ENCODE measurements at regions not wholly inside any gene's neighbourhood (a gene's known extent, or its start where the extent isn't known, plus 50 kb on each side); places are given as distances from the start of the nearest gene placed in this dataset.

- DNase-seq, result no peak
Observed at GRCh38 chr2:144595279-144595678, 75.4 kb upstream of the ZEB2 start.

- no peak for DNase-seq
Observed at GRCh38 chr2:144593803-144594202, 73.9 kb upstream of the ZEB2 start.

GRCh38 chr2:144592500-144593256, 72.8 kb upstream of the ZEB2 start:
- DNase-seq, result no peak

GRCh38 chr2:144587306-144587705, 67.4 kb upstream of the ZEB2 start:
- DNase-seq, result no peak

GRCh38 chr2:144586476-144586875, 66.6 kb upstream of the ZEB2 start:
- DNase-seq, result no peak

GRCh38 chr2:144583741-144584453, 64.0 kb upstream of the ZEB2 start:
- DNase-seq, result no peak

- DNase-seq, result no peak
Observed at GRCh38 chr2:144583381-144583729, 63.4 kb upstream of the ZEB2 start.

- DNase-seq, result no peak
Observed at GRCh38 chr2:144582651-144583380, 62.9 kb upstream of the ZEB2 start.

GRCh38 chr2:144580521-144581161, 60.7 kb upstream of the ZEB2 start:
- DNase-seq, result no peak

GRCh38 chr2:144579556-144579955, 59.6 kb upstream of the ZEB2 start:
- DNase-seq, result no peak

- DNase-seq, result no peak
Observed at GRCh38 chr2:144578099-144578498, 58.2 kb upstream of the ZEB2 start.

GRCh38 chr2:144572977-144573376, 53.1 kb upstream of the ZEB2 start:
- no peak for DNase-seq

GRCh38 chr2:144571770-144572169, 51.9 kb upstream of the ZEB2 start:
- DNase-seq, result no peak

GRCh38 chr2:144570566-144570965, 50.6 kb upstream of the ZEB2 start:
- no peak for DNase-seq

All from activated T-cell treated with anti-CD3 and anti-CD28 coated beads, Interleukin-2, amount 50 U/mL, for 1 hour (primary cell).